Ishikawa (cell line): ENCODE measurements at regions not wholly inside any gene's neighbourhood (a gene's known extent, or its start where the extent isn't known, plus 50 kb on each side); places are given as distances from the start of the nearest gene placed in this dataset.

ENCODE experiments used
- CEBPB ChIP-seq: IDR thresholded peaks from 2 replicates; pipeline ENCODE4 v1.6.1; 2012
- CREB1 ChIP-seq: IDR thresholded peaks from 2 replicates; pipeline ENCODE4 v1.6.1; 2012; ENCODE audit warnings: low read depth
- EGR1 ChIP-seq: IDR thresholded peaks from 2 replicates; pipeline ENCODE4 v1.6.1; 2012
- EP300 ChIP-seq: IDR thresholded peaks from 2 replicates; pipeline ENCODE4 v1.6.1; 2012; ENCODE audit warnings: borderline replicate concordance
- FOXM1 ChIP-seq: IDR thresholded peaks from 2 replicates; pipeline ENCODE4 v1.6.1; 2012; ENCODE audit warnings: low read depth, borderline replicate concordance
- NFIC ChIP-seq: IDR thresholded peaks from 2 replicates; pipeline ENCODE4 v1.6.1; 2012
- RAD21 ChIP-seq: IDR thresholded peaks from 2 replicates; pipeline ENCODE4 v1.6.1; 2012; ENCODE audit warnings: low read depth
- TAF1 ChIP-seq: IDR thresholded peaks from 2 replicates; pipeline ENCODE4 v1.6.1; 2012; ENCODE audit warnings: low read depth, mild to moderate bottlenecking
- TCF12 ChIP-seq: IDR thresholded peaks from 2 replicates; pipeline ENCODE4 v1.6.1; 2012; ENCODE audit warnings: low read depth
- TEAD4 ChIP-seq: IDR thresholded peaks from 2 replicates; pipeline ENCODE4 v1.6.1; 2012
- YY1 ChIP-seq: IDR thresholded peaks from 2 replicates; pipeline ENCODE4 v1.6.1; 2012; ENCODE audit warnings: low read depth
- ZBTB7A ChIP-seq: IDR thresholded peaks from 2 replicates; pipeline ENCODE4 v1.6.1; 2012; ENCODE audit warnings: low read depth
- TF ChIP-seq, protein P1 (sequence below): IDR thresholded peaks from 2 replicates; pipeline ENCODE4 v1.6.1; 2012
- TF ChIP-seq, protein P2 (sequence below): IDR thresholded peaks from 2 replicates; pipeline ENCODE4 v1.6.1; 2012
- TF ChIP-seq, protein P3 (sequence below): IDR thresholded peaks from 2 replicates; pipeline ENCODE4 v1.6.1; 2012; ENCODE audit warnings: low read depth, mild to moderate bottlenecking

DNA sequence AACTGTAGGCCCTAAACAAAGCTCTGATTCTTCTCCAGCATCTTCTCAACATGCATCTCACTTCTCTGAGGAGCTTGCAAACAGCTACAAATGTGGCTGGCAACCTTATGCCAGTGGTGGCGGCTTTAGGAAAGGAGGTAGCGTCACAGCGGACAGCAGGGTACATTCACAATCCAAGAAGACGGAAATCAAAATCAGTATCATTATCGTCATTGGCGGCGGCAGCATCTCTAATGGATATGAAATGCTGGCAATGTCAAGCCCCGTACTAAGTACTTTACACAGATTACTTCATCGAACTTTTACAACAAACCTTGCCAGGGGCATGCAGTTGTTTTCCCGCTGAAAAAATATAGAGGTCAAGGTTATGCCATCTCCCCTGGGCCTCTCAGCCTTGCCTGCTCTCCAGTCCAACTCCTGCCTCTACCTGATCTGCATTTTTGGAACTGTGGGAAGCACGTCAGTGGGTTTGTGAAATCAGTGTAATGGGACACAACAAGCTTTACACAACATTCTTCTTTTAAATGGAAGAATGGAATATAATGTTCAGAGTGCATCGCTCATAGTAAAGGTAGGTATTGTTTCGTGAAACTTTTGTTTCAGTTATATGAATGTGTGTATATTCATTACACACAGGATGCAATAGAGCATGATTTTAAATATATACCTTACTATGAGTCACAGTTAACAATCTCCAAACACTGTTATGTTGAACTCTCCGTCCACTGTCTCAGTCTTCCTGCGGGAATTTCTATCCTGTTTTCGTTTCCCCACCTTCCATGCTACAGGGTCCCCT is 152.9 kb downstream of the TTC32 start:
- TF ChIP-seq ZBTB7A: no peak
- TF ChIP-seq, protein P1, sequence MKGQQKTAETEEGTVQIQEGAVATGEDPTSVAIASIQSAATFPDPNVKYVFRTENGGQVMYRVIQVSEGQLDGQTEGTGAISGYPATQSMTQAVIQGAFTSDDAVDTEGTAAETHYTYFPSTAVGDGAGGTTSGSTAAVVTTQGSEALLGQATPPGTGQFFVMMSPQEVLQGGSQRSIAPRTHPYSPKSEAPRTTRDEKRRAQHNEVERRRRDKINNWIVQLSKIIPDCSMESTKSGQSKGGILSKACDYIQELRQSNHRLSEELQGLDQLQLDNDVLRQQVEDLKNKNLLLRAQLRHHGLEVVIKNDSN: no peak
- TF ChIP-seq CEBPB: no peak
- TF ChIP-seq, protein P2, sequence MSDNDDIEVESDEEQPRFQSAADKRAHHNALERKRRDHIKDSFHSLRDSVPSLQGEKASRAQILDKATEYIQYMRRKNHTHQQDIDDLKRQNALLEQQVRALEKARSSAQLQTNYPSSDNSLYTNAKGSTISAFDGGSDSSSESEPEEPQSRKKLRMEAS: no peak
- no peak for TF ChIP-seq TCF12
- no peak for TF ChIP-seq YY1
- TF ChIP-seq EGR1: no peak
- no peak for TF ChIP-seq TAF1
- TF ChIP-seq EP300: no peak
- TF ChIP-seq, protein P3, sequence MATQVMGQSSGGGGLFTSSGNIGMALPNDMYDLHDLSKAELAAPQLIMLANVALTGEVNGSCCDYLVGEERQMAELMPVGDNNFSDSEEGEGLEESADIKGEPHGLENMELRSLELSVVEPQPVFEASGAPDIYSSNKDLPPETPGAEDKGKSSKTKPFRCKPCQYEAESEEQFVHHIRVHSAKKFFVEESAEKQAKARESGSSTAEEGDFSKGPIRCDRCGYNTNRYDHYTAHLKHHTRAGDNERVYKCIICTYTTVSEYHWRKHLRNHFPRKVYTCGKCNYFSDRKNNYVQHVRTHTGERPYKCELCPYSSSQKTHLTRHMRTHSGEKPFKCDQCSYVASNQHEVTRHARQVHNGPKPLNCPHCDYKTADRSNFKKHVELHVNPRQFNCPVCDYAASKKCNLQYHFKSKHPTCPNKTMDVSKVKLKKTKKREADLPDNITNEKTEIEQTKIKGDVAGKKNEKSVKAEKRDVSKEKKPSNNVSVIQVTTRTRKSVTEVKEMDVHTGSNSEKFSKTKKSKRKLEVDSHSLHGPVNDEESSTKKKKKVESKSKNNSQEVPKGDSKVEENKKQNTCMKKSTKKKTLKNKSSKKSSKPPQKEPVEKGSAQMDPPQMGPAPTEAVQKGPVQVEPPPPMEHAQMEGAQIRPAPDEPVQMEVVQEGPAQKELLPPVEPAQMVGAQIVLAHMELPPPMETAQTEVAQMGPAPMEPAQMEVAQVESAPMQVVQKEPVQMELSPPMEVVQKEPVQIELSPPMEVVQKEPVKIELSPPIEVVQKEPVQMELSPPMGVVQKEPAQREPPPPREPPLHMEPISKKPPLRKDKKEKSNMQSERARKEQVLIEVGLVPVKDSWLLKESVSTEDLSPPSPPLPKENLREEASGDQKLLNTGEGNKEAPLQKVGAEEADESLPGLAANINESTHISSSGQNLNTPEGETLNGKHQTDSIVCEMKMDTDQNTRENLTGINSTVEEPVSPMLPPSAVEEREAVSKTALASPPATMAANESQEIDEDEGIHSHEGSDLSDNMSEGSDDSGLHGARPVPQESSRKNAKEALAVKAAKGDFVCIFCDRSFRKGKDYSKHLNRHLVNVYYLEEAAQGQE: no peak
- TF ChIP-seq TEAD4: no peak
- no peak for TF ChIP-seq RAD21
- no peak for TF ChIP-seq NFIC
- no peak for TF ChIP-seq FOXM1
- no peak for TF ChIP-seq CREB1

DNA sequence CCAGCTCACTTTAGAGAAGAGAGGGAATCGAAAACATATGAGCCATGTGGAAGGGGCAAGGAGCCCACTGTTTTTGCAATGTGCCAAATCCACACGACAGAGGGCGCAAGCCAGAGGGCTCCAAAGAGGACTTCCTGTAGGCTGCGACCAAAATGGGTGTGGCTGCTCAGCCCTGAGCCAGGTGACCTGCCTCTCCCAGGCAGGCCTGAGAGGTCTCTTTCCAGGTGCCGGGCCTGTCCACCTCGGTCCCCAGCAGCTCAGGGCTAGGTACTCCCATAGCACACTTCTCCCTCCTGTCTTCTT is 153.8 kb downstream of the TTC32 start:
- TF ChIP-seq, protein P3: no peak
- TF ChIP-seq, protein P1: no peak
- no peak for TF ChIP-seq ZBTB7A
- TF ChIP-seq TEAD4: no peak
- no peak for TF ChIP-seq EGR1
- no peak for TF ChIP-seq CREB1
- TF ChIP-seq RAD21: no peak
- TF ChIP-seq, protein P2: no peak
- no peak for TF ChIP-seq TAF1

- TF ChIP-seq FOXM1: no peak
- TF ChIP-seq TCF12: no peak
- TF ChIP-seq NFIC: no peak
Observed at GRCh38 chr2:19747310-19748072, 154.3 kb downstream of the TTC32 start.

DNA sequence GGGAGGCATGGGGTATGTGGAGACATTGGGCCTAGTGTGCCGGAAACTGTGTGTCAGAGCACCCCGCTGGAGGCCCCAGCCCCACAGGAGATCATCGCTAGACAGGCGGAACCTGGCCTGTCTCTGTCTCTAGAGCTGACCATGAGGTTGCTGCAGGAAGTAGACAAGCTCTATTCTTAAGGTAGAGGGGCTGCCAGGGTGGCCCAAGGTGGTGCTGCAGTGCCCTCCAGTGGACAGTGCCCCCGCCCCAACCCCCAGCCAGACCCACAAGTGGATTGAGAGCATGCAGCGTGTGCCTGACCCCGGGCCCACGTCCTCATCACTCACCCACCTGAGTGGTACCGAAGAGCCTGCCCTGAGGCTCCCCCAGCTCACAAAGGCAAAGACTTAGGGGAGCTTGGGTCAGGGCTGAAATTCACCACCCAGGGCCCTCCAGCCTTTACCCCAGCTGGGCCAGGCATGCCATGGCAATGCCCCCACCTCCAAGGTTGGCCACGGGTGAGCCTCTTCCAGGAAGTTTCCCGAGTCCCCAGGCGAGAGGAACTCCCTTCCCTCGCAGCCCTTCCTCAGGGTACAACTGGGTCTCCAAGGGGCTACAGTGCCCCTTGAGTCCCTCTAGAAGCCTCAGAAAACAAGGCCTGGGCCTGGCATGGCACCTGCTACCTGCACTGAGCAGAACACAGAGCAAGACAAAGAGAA is 155.0 kb downstream of the TTC32 start:
- no peak for TF ChIP-seq YY1
- TF ChIP-seq TCF12: no peak
- peak; percentile 62 for TF ChIP-seq RAD21

- TF ChIP-seq EP300 (no peak), TEAD4 (no peak), CREB1 (no peak), FOXM1 (no peak), EGR1 (no peak), TAF1 (no peak), YY1 (no peak), RAD21 (no peak), NFIC (no peak), TCF12 (no peak), ZBTB7A (no peak), CEBPB (no peak)
- TF ChIP-seq, protein P1: no peak
- TF ChIP-seq, protein P2: no peak
- TF ChIP-seq, protein P3: no peak
Observed at GRCh38 chr2:19746137-19746600, 155.6 kb downstream of the TTC32 start.
